Neuron (in vitro differentiated cells): ENCODE measurements at regions not wholly inside any gene's neighbourhood (a gene's known extent, or its start where the extent isn't known, plus 50 kb on each side); places are given as distances from the start of the nearest gene placed in this dataset.
"Not testable (repeated sequence)": the region's sequence is repeated elsewhere in the genome, so short reads cannot be mapped to it uniquely, and the experiment has no call there.

Experiments used
- H2AFZ ChIP-seq: one replicate; pipeline ENCODE4 v1.6.1; 2013; ENCODE audit warnings: low read depth, mild to moderate bottlenecking, inconsistent platforms, low read length, moderate library complexity
- H3K27me3 ChIP-seq: one replicate; pipeline ENCODE4 v1.6.1; 2013; ENCODE audit warnings: low read length; ENCODE audit not compliant: insufficient read depth
- H3K36me3 ChIP-seq: one replicate; pipeline ENCODE4 v1.6.1; 2013; ENCODE audit warnings: low read length; ENCODE audit not compliant: insufficient read depth
- H3K4me1 ChIP-seq: one replicate; pipeline ENCODE4 v1.6.1; 2013; ENCODE audit warnings: low read length; ENCODE audit not compliant: insufficient read depth
- H3K4me3 ChIP-seq: 2 replicates; pipeline ENCODE4 v1.5.1; 2013; ENCODE audit warnings: mild to moderate bottlenecking, low read length, moderate library complexity
- H3K9me3 ChIP-seq: one replicate; pipeline ENCODE4 v1.6.1; 2013; ENCODE audit warnings: low read length

- H2AFZ ChIP-seq, result no peak overlapping the region
- no peaks in the 10 kb centered on the region for H3K9me3 ChIP-seq
- H3K4me1 ChIP-seq, result no peaks in the 10 kb centered on the region
- H3K36me3 ChIP-seq, result no peaks in the 10 kb centered on the region
- H3K27me3 ChIP-seq, result no peaks in the 10 kb centered on the region
- H3K4me3 ChIP-seq, result no peak overlapping the region
Measured at GRCh38 chr5:98168871-98169270, 604.6 kb upstream of the RGMB start.

- no peak overlapping the region for H2AFZ ChIP-seq
- no peaks in the 10 kb centered on the region for H3K27me3 ChIP-seq
- no peak overlapping the region for H3K4me3 ChIP-seq
- H3K36me3 ChIP-seq, result no peaks in the 10 kb centered on the region
- no peaks in the 10 kb centered on the region for H3K9me3 ChIP-seq
- no peaks in the 10 kb centered on the region for H3K4me1 ChIP-seq
Measured at GRCh38 chr5:98170994-98171393, 602.5 kb upstream of the RGMB start.

GRCh38 chr5:98173334-98173733 is 600.1 kb upstream of the RGMB start:
- Histone ChIP-seq H3K9me3 (peaks cover 1% of the 10 kb centered on the region), H3K4me3 (no peak overlapping the region), H2AFZ (no peak overlapping the region), H3K36me3 (no peaks in the 10 kb centered on the region), H3K27me3 (no peaks in the 10 kb centered on the region), H3K4me1 (no peaks in the 10 kb centered on the region)

DNA sequence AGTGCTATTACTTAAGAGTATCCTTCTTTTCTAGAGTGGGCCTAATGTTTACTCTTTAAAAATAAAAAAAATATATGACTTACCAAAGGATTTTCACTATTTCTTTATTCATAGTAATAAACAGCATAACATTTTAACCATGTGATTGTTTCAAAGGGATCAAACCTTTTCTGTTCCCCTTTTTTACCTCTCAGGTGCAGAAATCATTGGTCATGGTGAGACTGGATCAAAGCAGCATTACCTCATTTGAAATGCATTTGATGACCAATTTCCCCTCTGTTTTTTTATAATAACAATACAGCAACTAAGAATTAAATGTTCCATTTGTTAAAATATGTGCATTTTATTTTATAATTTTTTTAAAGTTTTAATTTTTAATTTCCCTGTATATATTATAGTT is 598.0 kb upstream of the RGMB start:
- no peaks in the 10 kb centered on the region for H3K36me3 ChIP-seq
- H2AFZ ChIP-seq, result no peak overlapping the region
- H3K4me3 ChIP-seq, result no peak overlapping the region
- no peaks in the 10 kb centered on the region for H3K27me3 ChIP-seq
- H3K4me1 ChIP-seq, result no peaks in the 10 kb centered on the region
- H3K9me3 ChIP-seq, result peaks cover 2% of the 10 kb centered on the region

DNA sequence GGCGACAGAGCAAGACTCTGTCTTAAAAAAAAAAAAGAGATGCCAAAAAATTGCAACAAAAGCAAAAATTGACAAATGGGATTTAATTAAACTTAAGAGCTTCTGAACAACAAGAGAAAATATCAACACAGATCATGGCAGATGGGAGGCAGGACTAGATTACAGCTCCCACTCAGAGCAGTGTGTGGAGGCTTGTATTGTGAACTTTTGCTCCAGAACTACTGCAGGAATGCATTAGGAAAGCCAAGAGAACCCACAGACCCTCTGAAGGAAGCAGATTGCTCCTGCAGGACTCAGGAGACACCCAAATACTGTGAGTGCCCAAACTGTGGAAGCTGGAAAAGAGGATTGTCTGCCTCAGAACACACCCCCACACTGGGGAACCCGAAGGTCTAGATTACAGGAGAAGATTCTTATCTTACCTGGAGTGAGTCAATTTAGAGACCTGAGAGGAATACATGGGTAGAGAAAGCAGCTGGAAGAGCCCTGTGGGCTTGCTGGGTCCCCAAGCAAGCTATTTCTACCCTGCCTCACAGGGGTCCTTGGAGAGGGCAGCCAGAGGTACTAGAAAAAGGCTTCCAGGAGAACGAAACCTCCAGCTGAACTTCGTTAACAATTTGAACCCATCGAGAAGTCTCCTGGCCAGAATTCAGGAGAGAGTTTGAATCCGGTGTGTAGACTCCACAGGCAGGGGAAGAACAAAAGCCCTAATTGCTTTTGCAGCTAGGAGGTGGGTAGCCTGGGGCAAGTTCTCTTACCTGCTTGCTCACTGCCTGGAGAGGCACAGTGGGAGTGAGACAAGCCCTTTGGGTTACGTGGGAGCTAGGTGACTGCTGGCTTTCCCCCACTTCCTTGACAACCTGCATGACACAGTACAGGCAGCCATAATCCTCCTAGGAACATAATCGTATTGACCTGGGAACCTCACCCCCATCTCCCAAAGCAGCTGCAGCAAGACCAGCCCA is 593.4 kb upstream of the RGMB start:
- no peak overlapping the region for H2AFZ ChIP-seq
- H3K4me1 ChIP-seq, result no peaks in the 10 kb centered on the region
- H3K9me3 ChIP-seq, result peaks cover 2% of the 10 kb centered on the region
- H3K27me3 ChIP-seq, result no peaks in the 10 kb centered on the region
- no peak overlapping the region for H3K4me3 ChIP-seq
- H3K36me3 ChIP-seq, result no peaks in the 10 kb centered on the region

DNA sequence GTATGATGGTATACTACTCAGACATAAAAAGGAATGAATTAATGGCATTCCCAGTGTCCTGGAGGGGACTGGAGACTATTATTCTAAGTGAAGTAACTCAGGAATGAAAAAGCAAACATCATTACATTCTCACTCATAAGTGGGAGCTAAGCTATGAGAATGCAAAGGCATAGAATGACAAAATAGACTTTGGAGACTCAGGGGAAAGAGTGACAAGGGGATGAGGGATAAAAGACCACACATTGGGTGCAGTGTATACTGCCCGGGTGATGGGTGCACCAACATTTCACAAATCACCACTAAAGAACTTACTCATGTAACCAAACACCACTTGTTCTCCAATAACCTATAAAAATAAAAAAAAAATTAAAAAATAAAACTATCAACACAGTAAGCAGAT is 587.3 kb upstream of the RGMB start:
- no peak overlapping the region for H3K4me3 ChIP-seq
- no peaks in the 10 kb centered on the region for H3K36me3 ChIP-seq
- no peaks in the 10 kb centered on the region for H3K27me3 ChIP-seq
- no peak overlapping the region for H2AFZ ChIP-seq
- H3K4me1 ChIP-seq, result no peaks in the 10 kb centered on the region
- H3K9me3 ChIP-seq, result no peaks in the 10 kb centered on the region

- Histone ChIP-seq H3K36me3 (no peaks in the 10 kb centered on the region), H3K4me1 (no peaks in the 10 kb centered on the region), H3K27me3 (no peaks in the 10 kb centered on the region), H3K4me3 (no peak overlapping the region), H3K9me3 (no peaks in the 10 kb centered on the region), H2AFZ (no peak overlapping the region)
Measured at GRCh38 chr5:98187945-98188344, 585.5 kb upstream of the RGMB start.

DNA sequence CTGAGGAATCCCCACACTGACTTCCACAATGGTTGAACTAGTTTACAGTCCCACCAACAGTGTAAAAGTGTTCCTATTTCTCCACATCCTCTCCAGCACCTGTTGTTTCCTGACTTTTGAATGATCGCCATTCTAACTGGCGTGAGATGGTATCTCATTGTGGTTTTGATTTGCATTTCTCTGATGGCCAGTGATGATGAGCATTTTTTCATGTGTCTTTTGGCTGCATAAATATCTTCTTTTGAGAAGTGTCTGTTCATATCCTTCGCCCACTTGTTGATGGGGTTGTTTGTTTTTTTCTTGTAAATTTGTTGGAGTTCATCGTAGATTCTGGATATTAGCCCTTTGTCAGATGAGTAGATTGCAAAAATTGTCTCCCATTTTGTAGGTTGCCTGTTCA is 583.1 kb upstream of the RGMB start:
- not testable (repeated sequence) for H3K9me3 ChIP-seq, H3K4me1 ChIP-seq, H3K36me3 ChIP-seq, H2AFZ ChIP-seq, H3K4me3 ChIP-seq, H3K27me3 ChIP-seq

GRCh38 chr5:98193921-98194760 is 579.3 kb upstream of the RGMB start:
- no peak overlapping the region for H3K4me3 ChIP-seq
- H3K27me3 ChIP-seq, result no peaks in the 10 kb centered on the region
- no peak overlapping the region for H2AFZ ChIP-seq
- H3K9me3 ChIP-seq, result no peaks in the 10 kb centered on the region
- H3K4me1 ChIP-seq, result peaks cover 8% of the 10 kb centered on the region
- H3K36me3 ChIP-seq, result no peaks in the 10 kb centered on the region

DNA sequence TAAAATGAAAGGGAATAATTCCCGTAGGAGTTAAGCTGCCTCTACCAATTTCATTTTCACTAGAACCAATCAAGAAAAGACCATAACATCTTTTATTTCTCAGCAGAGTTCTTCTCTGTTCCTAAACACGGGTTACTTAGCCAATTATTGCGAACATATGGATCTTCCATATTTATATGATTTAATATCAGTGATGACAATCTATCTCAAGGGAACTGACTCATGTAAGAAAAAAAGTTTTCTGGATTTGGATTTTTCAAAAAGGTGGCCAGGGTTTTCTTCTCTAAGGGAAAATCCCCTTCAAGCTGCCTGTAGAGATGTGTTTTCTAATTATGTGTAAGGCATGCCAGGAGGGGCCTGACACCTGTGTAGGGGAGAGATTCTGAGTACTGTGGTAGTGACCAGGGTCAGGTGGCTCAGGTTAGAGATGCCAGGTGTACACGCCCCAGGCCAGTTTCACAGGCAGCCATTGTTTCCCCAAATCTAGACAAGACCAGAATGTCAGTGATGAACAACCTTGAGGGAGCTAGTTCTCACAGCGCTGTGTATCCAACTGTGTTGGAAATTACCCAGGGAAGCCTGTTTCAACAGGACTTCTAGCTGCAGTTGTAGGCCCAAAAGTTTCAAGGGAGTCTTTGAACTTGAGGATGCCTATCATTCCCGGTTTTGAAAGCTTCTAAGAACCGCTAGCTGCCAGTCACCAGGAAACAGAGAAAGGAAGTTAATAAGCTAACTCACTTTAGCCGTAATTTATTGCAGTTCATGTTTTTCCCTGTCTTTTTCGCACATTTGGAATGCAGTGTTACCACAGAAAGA is 572.5 kb upstream of the RGMB start:
- H2AFZ ChIP-seq, result no peak overlapping the region
- no peaks in the 10 kb centered on the region for H3K9me3 ChIP-seq
- H3K4me1 ChIP-seq, result peaks cover 17% of the 10 kb centered on the region
- no peak overlapping the region for H3K4me3 ChIP-seq
- no peaks in the 10 kb centered on the region for H3K36me3 ChIP-seq
- no peaks in the 10 kb centered on the region for H3K27me3 ChIP-seq

DNA sequence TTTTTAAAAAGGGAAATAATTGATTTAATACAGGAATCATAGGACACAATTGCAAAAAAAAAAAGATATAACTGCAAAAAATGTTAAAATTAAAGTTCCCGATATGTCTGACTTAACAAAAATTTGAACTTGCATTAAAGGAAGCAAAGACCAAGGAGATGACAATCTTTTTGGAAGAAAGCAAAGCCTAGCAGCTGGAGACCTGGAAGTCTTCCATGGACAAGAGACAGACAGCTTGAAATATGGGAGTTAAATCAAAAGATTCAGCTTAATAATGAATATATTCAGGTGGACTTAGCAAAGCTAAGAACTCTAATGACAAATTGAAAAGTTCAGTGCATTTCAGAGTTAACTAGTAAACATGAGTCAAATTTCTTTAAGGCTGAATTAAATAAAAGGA is 568.7 kb upstream of the RGMB start:
- peaks cover 10% of the 10 kb centered on the region for H3K4me1 ChIP-seq
- H3K9me3 ChIP-seq, result no peaks in the 10 kb centered on the region
- no peak overlapping the region for H2AFZ ChIP-seq
- no peaks in the 10 kb centered on the region for H3K36me3 ChIP-seq
- no peaks in the 10 kb centered on the region for H3K27me3 ChIP-seq
- no peak overlapping the region for H3K4me3 ChIP-seq

GRCh38 chr5:98205691-98206461 is 567.6 kb upstream of the RGMB start:
- Histone ChIP-seq H3K4me3 (no peak overlapping the region), H3K9me3 (no peaks in the 10 kb centered on the region), H3K36me3 (no peaks in the 10 kb centered on the region), H3K4me1 (peaks cover 10% of the 10 kb centered on the region), H2AFZ (peak overlapping the region; percentile 35), H3K27me3 (no peaks in the 10 kb centered on the region)
